ENCODE measurements at regions not wholly inside any gene's neighbourhood (a gene's known extent, or its start where the extent isn't known, plus 50 kb on each side); places are given as distances from the start of the nearest gene placed in this dataset.

DNA sequence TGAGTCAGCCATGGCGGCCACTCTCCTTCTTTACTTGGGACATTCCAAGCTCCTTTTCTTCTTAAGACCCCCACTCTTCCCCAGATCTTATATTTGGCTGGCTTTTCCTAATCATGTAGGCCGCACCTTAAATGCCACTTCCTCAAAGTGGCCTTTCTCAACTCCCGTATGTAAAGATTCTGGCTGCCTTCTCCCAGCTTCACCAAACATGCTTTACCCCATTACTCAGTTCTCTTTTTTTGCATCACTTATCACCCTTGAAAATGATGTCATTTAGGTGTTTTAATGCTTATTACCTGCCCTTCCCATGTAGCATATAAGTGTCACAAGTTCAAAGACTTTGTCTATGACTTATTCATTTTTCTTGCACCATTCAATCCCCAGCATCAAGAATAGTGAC lies 810.1 kb upstream of the CELF2 start:
- TF ChIP-seq, protein P1, sequence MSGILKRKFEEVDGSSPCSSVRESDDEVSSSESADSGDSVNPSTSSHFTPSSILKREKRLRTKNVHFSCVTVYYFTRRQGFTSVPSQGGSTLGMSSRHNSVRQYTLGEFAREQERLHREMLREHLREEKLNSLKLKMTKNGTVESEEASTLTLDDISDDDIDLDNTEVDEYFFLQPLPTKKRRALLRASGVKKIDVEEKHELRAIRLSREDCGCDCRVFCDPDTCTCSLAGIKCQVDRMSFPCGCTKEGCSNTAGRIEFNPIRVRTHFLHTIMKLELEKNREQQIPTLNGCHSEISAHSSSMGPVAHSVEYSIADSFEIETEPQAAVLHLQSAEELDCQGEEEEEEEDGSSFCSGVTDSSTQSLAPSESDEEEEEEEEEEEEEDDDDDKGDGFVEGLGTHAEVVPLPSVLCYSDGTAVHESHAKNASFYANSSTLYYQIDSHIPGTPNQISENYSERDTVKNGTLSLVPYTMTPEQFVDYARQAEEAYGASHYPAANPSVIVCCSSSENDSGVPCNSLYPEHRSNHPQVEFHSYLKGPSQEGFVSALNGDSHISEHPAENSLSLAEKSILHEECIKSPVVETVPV (CRISPR knock-in tag; IDR thresholded peaks at IDR 0.05) = no peak
- TF ChIP-seq ESRRG (CRISPR knock-in tag; IDR thresholded peaks at IDR 0.05) (no peak), ARNTL (CRISPR knock-in tag; IDR thresholded peaks at IDR 0.05; ENCODE audit: borderline replicate concordance, low read depth) (no peak), ZNF70 (CRISPR knock-in tag; IDR thresholded peaks at IDR 0.05) (no peak), SNAI2 (CRISPR knock-in tag; IDR thresholded peaks at IDR 0.05) (no peak), ZFP30 (CRISPR knock-in tag; IDR thresholded peaks at IDR 0.05) (no peak), ZFP3 (CRISPR knock-in tag; IDR thresholded peaks at IDR 0.05) (no peak), TCF4 (CRISPR knock-in tag; IDR thresholded peaks at IDR 0.05; ENCODE audit: borderline replicate concordance) (no peak), TOX (CRISPR knock-in tag; IDR thresholded peaks at IDR 0.05; ENCODE audit: borderline replicate concordance) (no peak), ZNF8 (CRISPR knock-in tag; IDR thresholded peaks at IDR 0.05) (no peak), PPARA (CRISPR knock-in tag; IDR thresholded peaks at IDR 0.05; ENCODE audit: borderline replicate concordance) (no peak)
- TF ChIP-seq, protein P2, sequence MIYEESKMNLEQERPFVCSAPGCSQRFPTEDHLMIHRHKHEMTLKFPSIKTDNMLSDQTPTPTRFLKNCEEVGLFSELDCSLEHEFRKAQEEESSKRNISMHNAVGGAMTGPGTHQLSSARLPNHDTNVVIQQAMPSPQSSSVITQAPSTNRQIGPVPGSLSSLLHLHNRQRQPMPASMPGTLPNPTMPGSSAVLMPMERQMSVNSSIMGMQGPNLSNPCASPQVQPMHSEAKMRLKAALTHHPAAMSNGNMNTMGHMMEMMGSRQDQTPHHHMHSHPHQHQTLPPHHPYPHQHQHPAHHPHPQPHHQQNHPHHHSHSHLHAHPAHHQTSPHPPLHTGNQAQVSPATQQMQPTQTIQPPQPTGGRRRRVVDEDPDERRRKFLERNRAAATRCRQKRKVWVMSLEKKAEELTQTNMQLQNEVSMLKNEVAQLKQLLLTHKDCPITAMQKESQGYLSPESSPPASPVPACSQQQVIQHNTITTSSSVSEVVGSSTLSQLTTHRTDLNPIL (CRISPR knock-in tag; IDR thresholded peaks at IDR 0.05; ENCODE audit: low read depth) = no peak
- TF ChIP-seq, protein P3, sequence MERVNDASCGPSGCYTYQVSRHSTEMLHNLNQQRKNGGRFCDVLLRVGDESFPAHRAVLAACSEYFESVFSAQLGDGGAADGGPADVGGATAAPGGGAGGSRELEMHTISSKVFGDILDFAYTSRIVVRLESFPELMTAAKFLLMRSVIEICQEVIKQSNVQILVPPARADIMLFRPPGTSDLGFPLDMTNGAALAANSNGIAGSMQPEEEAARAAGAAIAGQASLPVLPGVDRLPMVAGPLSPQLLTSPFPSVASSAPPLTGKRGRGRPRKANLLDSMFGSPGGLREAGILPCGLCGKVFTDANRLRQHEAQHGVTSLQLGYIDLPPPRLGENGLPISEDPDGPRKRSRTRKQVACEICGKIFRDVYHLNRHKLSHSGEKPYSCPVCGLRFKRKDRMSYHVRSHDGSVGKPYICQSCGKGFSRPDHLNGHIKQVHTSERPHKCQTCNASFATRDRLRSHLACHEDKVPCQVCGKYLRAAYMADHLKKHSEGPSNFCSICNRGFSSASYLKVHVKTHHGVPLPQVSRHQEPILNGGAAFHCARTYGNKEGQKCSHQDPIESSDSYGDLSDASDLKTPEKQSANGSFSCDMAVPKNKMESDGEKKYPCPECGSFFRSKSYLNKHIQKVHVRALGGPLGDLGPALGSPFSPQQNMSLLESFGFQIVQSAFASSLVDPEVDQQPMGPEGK (CRISPR knock-in tag; IDR thresholded peaks at IDR 0.05; ENCODE audit: borderline replicate concordance) = no peak
- ATAC-seq = no peak

DNA sequence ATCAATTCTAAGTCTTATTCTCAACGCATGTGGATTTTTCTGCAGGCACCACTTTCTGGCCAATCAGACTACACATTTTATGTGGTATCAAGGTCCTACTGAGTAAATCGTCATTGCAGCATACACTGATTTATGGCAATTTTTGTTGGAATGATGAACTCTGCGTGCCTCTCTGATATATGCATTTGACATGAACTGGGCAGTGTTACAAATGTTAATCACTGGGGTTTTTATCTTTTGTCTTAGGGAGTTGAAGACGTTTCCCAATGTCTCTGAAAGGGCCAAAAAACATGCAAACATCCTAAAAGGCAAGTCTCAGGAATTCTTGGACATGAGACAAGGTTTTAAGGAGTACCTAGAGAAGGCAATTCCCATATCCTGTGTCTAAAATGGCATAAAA lies 809.5 kb upstream of the CELF2 start:
- TF ChIP-seq TCF4 (CRISPR knock-in tag; IDR thresholded peaks at IDR 0.05; ENCODE audit: borderline replicate concordance) (no peak), OSR1 (CRISPR knock-in tag; IDR thresholded peaks at IDR 0.05) (no peak), PPARA (CRISPR knock-in tag; IDR thresholded peaks at IDR 0.05; ENCODE audit: borderline replicate concordance) (no peak), TOX (CRISPR knock-in tag; IDR thresholded peaks at IDR 0.05; ENCODE audit: borderline replicate concordance) (no peak), ZFP3 (CRISPR knock-in tag; IDR thresholded peaks at IDR 0.05) (no peak), CSDC2 (CRISPR knock-in tag; IDR thresholded peaks at IDR 0.05) (no peak), ZC3H10 (CRISPR knock-in tag; IDR thresholded peaks at IDR 0.05) (no peak)
- TF ChIP-seq, protein P3 (CRISPR knock-in tag; IDR thresholded peaks at IDR 0.05; ENCODE audit: borderline replicate concordance) = no peak
- TF ChIP-seq, protein P1 (CRISPR knock-in tag; IDR thresholded peaks at IDR 0.05) = no peak
- TF ChIP-seq, protein P2 (CRISPR knock-in tag; IDR thresholded peaks at IDR 0.05; ENCODE audit: low read depth) = no peak
- ATAC-seq = no peak

DNA sequence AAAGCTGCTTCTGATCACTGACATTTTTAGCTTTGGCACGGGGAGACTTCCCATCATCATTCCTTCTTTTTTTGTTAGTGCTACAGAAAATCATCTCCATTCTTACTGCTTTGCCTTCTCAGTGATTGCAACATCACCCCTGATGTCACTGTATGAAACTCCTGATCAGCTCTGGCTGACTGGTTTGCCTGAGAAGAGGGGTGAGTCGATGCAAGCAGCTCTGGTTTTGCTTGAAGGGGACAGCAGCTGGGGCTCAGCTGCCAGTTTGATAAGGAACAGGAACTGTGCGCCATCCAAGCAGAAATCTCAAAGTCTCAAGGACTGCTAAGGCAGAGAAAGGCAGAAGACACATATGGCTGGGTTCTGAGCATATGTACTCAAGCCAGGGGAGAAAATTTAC lies 808.5 kb upstream of the CELF2 start:
- no peak for ATAC-seq
- TF ChIP-seq RARB (CRISPR knock-in tag; IDR thresholded peaks at IDR 0.05) (no peak), TCF4 (CRISPR knock-in tag; IDR thresholded peaks at IDR 0.05; ENCODE audit: borderline replicate concordance) (no peak)

DNA sequence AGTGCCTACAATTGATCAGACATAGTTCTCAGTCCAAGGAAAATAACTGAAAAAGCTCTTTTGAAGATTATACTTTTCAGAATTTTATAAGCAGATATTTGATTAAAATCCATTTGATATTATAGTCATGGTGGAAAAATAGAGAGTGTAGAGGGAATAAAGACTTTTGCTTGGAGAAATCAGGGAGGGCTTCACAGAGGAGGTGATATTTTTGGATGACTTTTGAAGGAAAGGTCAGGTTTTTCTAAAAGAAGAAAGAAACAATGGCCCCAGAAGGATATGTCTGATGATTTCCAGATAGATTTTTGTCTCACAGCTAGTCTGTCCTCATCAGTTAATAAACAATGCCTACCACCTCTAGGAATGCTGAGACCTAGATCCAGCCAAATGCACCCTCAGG lies 806.3 kb upstream of the CELF2 start:
- ATAC-seq = no peak
- no peak for TF ChIP-seq SNAI2 (CRISPR knock-in tag; IDR thresholded peaks at IDR 0.05)
- no peak for TF ChIP-seq ARNTL (CRISPR knock-in tag; IDR thresholded peaks at IDR 0.05; ENCODE audit: borderline replicate concordance, low read depth)
- TF ChIP-seq, protein P2 (CRISPR knock-in tag; IDR thresholded peaks at IDR 0.05; ENCODE audit: low read depth) = no peak
- no peak for TF ChIP-seq ZNF8 (CRISPR knock-in tag; IDR thresholded peaks at IDR 0.05)
- TF ChIP-seq, protein P1 (CRISPR knock-in tag; IDR thresholded peaks at IDR 0.05) = no peak
- no peak for TF ChIP-seq RARB (CRISPR knock-in tag; IDR thresholded peaks at IDR 0.05)
- no peak for TF ChIP-seq OSR1 (CRISPR knock-in tag; IDR thresholded peaks at IDR 0.05)
- TF ChIP-seq, protein P4, sequence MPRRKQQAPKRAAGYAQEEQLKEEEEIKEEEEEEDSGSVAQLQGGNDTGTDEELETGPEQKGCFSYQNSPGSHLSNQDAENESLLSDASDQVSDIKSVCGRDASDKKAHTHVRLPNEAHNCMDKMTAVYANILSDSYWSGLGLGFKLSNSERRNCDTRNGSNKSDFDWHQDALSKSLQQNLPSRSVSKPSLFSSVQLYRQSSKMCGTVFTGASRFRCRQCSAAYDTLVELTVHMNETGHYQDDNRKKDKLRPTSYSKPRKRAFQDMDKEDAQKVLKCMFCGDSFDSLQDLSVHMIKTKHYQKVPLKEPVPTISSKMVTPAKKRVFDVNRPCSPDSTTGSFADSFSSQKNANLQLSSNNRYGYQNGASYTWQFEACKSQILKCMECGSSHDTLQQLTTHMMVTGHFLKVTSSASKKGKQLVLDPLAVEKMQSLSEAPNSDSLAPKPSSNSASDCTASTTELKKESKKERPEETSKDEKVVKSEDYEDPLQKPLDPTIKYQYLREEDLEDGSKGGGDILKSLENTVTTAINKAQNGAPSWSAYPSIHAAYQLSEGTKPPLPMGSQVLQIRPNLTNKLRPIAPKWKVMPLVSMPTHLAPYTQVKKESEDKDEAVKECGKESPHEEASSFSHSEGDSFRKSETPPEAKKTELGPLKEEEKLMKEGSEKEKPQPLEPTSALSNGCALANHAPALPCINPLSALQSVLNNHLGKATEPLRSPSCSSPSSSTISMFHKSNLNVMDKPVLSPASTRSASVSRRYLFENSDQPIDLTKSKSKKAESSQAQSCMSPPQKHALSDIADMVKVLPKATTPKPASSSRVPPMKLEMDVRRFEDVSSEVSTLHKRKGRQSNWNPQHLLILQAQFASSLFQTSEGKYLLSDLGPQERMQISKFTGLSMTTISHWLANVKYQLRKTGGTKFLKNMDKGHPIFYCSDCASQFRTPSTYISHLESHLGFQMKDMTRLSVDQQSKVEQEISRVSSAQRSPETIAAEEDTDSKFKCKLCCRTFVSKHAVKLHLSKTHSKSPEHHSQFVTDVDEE (CRISPR knock-in tag; IDR thresholded peaks at IDR 0.05) = no peak
- TF ChIP-seq BACH2 (CRISPR knock-in tag; IDR thresholded peaks at IDR 0.05; ENCODE audit: borderline replicate concordance) = no peak
- no peak for TF ChIP-seq ZC3H10 (CRISPR knock-in tag; IDR thresholded peaks at IDR 0.05)
